ENCODE measurements at regions not wholly inside any gene's neighbourhood (a gene's known extent, or its start where the extent isn't known, plus 50 kb on each side); places are given as distances from the start of the nearest gene placed in this dataset.

- Histone ChIP-seq H3K27ac (ENCODE audit: extremely low read depth, low read depth, low read length) (no peak overlapping the region), H3K9me3 (ENCODE audit: control insufficient read depth, insufficient read depth, low read depth, low read length) (no peaks in the 10 kb centered on the region), H3K4me3 (ENCODE audit: low read depth, low read length) (no peak overlapping the region), H3K4me1 (ENCODE audit: control insufficient read depth, insufficient read depth, low read length) (no peaks in the 10 kb centered on the region), H3K36me3 (ENCODE audit: control insufficient read depth in 2 of 2, insufficient read depth in 1 of 2, low read length in 2 of 2) (no peaks in the 10 kb centered on the region)
- CTCF ChIA-PET: interaction anchor here (1.0 to 2.3 kb wide), 4 partner anchors 12 to 71 kb away, joined by 3 to 12 read pairs (median 6); no protein-coding TSS in a partner anchor
- TF ChIP-seq, protein P1, sequence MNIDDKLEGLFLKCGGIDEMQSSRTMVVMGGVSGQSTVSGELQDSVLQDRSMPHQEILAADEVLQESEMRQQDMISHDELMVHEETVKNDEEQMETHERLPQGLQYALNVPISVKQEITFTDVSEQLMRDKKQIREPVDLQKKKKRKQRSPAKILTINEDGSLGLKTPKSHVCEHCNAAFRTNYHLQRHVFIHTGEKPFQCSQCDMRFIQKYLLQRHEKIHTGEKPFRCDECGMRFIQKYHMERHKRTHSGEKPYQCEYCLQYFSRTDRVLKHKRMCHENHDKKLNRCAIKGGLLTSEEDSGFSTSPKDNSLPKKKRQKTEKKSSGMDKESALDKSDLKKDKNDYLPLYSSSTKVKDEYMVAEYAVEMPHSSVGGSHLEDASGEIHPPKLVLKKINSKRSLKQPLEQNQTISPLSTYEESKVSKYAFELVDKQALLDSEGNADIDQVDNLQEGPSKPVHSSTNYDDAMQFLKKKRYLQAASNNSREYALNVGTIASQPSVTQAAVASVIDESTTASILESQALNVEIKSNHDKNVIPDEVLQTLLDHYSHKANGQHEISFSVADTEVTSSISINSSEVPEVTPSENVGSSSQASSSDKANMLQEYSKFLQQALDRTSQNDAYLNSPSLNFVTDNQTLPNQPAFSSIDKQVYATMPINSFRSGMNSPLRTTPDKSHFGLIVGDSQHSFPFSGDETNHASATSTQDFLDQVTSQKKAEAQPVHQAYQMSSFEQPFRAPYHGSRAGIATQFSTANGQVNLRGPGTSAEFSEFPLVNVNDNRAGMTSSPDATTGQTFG (tag by site-specific recombination; IDR thresholded peaks at IDR 0.05; ENCODE audit: borderline replicate concordance): no peak
- POLR2A ChIA-PET: no interaction called here
Observed at GRCh38 chr5:170171811-170172210, 61.0 kb upstream of the C5orf58 start.

- H3K27ac ChIP-seq (ENCODE audit: extremely low read depth, low read depth, low read length): no peak overlapping the region
- POLR2A ChIA-PET: no interaction called here
- no peaks in the 10 kb centered on the region for H3K9me3 ChIP-seq (ENCODE audit: control insufficient read depth, insufficient read depth, low read depth, low read length)
- no peaks in the 10 kb centered on the region for H3K36me3 ChIP-seq (ENCODE audit: control insufficient read depth in 2 of 2, insufficient read depth in 1 of 2, low read length in 2 of 2)
- TF ChIP-seq ZNF488 (tag by site-specific recombination; IDR thresholded peaks at IDR 0.05) (no peak), ZNF155 (tag by site-specific recombination; IDR thresholded peaks at IDR 0.05) (no peak), BCL11B (tag by site-specific recombination; IDR thresholded peaks at IDR 0.05; ENCODE audit: low read depth) (no peak), ZSCAN23 (tag by site-specific recombination; IDR thresholded peaks at IDR 0.05) (no peak), MYNN (tag by site-specific recombination; IDR thresholded peaks at IDR 0.05; ENCODE audit: borderline replicate concordance) (no peak), ZNF48 (tag by site-specific recombination; IDR thresholded peaks at IDR 0.05) (no peak), ZNF561 (tag by site-specific recombination; IDR thresholded peaks at IDR 0.05; ENCODE audit: borderline replicate concordance) (no peak), MEIS1 (CRISPR knock-in tag; IDR thresholded peaks at IDR 0.05; ENCODE audit: borderline replicate concordance) (no peak), ZBTB44 (tag by site-specific recombination; IDR thresholded peaks at IDR 0.05) (no peak), ZNF121 (tag by site-specific recombination; IDR thresholded peaks at IDR 0.05) (no peak), ZFP41 (tag by site-specific recombination; IDR thresholded peaks at IDR 0.05; ENCODE audit: borderline replicate concordance) (no peak), ZNF239 (tag by site-specific recombination; IDR thresholded peaks at IDR 0.05) (no peak), ZNF433 (tag by site-specific recombination; IDR thresholded peaks at IDR 0.05; ENCODE audit: low read depth) (no peak), ZNF596 (tag by site-specific recombination; IDR thresholded peaks at IDR 0.05) (no peak), PBX3 (CRISPR knock-in tag; IDR thresholded peaks at IDR 0.05) (no peak), ZNF157 (tag by site-specific recombination; IDR thresholded peaks at IDR 0.05) (no peak), ZNF600 (tag by site-specific recombination; IDR thresholded peaks at IDR 0.05) (no peak)
- TF ChIP-seq, protein P2, sequence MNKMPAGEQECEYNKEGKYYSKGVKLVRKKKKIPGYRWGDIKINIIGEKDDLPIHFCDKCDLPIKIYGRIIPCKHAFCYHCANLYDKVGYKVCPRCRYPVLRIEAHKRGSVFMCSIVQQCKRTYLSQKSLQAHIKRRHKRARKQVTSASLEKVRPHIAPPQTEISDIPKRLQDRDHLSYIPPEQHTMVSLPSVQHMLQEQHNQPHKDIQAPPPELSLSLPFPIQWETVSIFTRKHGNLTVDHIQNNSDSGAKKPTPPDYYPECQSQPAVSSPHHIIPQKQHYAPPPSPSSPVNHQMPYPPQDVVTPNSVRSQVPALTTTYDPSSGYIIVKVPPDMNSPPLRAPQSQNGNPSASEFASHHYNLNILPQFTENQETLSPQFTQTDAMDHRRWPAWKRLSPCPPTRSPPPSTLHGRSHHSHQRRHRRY (tag by site-specific recombination; IDR thresholded peaks at IDR 0.05): no peak
- H3K4me3 ChIP-seq (ENCODE audit: low read depth, low read length): no peak overlapping the region
- CTCF ChIA-PET: interaction anchor here (0.8 to 2.3 kb wide), 8 partner anchors 10 to 519 kb away, joined by 3 to 12 read pairs (median 4); no protein-coding TSS in a partner anchor
- H3K4me1 ChIP-seq (ENCODE audit: control insufficient read depth, insufficient read depth, low read length): no peaks in the 10 kb centered on the region
Observed at GRCh38 chr5:170173227-170173626, 59.6 kb upstream of the C5orf58 start.
